ENCODE measurements at regions not wholly inside any gene's neighbourhood (a gene's known extent, or its start where the extent isn't known, plus 50 kb on each side); places are given as distances from the start of the nearest gene placed in this dataset.
"Not testable (repeated sequence)": the region's sequence is repeated elsewhere in the genome, so short reads cannot be mapped to it uniquely, and the experiment has no call there.

- not testable (repeated sequence) for DNase-seq (ENCODE audit: extremely low spot score, insufficient read length, low read depth); FAIRE-seq
These were observed 169.1 kb upstream of the RBBP8 start for GRCh38 chr18:22764005-22764404.

- DNase-seq (ENCODE audit: extremely low spot score, insufficient read length, low read depth) = no peak
- FAIRE-seq = no peak
These were observed 167.2 kb upstream of the RBBP8 start for GRCh38 chr18:22765896-22766295.

DNA sequence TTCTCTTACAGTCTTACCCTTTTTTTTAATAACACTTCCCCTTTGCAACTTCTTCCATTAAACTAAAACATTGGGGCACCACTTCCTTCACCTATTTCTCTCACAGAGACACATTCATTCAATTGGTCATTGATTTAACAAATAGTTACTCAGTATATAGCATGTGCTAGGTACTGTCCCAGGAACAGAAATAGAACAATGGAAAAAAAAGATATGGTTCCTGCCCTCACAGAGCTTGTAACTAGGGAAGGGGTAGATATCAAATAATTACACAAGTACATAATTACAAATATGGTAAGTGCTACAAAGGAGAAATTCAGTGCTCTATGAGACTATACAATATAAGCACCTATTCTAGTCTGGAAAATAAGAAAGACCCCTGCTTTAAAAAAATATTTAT lies 165.5 kb upstream of the RBBP8 start:
- no peak for FAIRE-seq
- DNase-seq (ENCODE audit: extremely low spot score, insufficient read length, low read depth) = no peak

DNA sequence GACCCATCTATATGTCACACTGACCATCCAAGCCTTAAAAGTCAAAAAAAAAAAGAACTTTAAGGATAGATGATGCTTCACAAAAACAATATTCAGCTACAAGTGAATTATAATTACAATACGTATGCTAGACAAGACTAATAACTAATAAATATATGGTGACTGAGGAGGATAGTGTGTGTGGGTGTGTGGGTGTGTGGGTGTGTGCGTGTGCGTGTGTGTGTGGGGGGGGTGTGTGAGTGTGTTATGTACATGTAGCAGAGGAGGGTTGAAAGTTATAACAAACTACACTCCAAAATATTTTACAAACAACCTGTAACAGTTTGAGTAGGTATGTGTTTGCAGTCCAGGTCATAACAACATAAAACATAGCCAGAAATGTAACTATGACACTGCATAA lies 159.2 kb upstream of the RBBP8 start:
- FAIRE-seq (no peak), DNase-seq (ENCODE audit: extremely low spot score, insufficient read length, low read depth) (no peak)

- DNase-seq (ENCODE audit: extremely low spot score, insufficient read length, low read depth) (no peak), FAIRE-seq (no peak)
These were observed 154.1 kb upstream of the RBBP8 start for GRCh38 chr18:22778996-22779395.

DNA sequence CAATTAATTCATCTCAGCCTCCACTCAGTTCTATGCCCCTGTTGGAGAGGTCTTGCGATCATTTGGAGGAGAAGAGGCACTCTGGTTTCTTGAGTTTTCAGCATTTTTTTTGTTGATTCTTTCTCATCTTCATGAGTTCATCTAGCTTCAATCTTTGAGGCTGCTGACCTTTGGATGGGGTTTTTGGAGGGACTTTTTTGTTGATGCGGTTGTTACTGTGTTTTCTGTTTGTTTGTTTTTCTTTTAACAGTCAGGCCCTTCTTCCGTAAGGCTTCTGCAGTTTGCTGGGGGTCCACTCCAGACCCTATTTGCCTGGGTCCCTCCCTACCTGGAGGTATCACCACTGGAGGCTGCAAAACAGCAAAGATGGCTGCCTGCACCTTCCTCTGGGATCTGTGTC lies 149.9 kb upstream of the RBBP8 start:
- DNase-seq (ENCODE audit: extremely low spot score, insufficient read length, low read depth) (no peak), FAIRE-seq (no peak)

DNA sequence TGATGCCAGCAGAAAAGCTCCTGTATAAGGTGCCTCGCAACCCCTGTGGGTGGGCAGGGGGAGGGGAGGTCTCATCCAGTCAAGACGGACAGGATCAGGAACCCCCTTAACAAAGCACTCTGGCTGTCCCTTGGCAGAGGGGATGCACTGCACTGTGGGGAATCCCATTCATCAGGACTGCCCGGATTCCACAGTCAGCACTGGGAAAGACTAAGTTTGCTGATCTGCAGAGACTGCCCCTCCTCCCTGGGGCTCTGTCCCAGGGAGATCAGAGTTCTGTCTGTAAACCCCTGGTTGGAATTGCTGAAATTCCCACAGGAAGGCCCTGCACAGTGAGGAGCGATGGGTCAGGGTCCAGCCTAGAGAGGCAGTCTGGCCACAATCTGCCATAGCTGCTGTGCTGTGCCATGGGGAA lies 149.5 kb upstream of the RBBP8 start:
- no peak for DNase-seq (ENCODE audit: extremely low spot score, insufficient read length, low read depth)
- FAIRE-seq = no peak

- DNase-seq (ENCODE audit: extremely low spot score, insufficient read length, low read depth) = no peak
- FAIRE-seq = no peak
These were observed 144.1 kb upstream of the RBBP8 start for GRCh38 chr18:22789052-22789451.

- DNase-seq (ENCODE audit: extremely low spot score, insufficient read length, low read depth) = no peak
- no peak for FAIRE-seq
These were observed 143.5 kb upstream of the RBBP8 start for GRCh38 chr18:22789600-22789999.

GRCh38 chr18:22790545-22791309 lies 142.4 kb upstream of the RBBP8 start:
- FAIRE-seq = no peak

DNA sequence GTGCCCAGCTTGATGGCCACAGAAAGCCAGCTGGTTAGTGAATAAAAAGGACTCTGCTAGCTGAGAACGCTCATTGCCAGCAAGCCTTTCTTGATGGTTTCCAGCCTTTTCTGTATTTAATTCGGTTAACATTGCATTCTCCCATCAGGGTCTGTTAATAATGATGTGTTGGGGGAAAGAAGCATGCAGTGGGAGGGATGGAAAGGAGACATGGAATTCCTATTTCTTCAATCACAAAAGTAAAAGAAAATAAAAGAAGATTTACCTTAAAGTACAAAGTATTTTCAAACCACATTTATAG lies 141.9 kb upstream of the RBBP8 start:
- no peak for DNase-seq (ENCODE audit: extremely low spot score, insufficient read length, low read depth)
- FAIRE-seq = no peak

More at GRCh38 chr18:22790545-22791309, 142.4 kb upstream of the RBBP8 start:
- no peak for DNase-seq (ENCODE audit: extremely low spot score, insufficient read length, low read depth)

- FAIRE-seq (no peak), DNase-seq (ENCODE audit: extremely low spot score, insufficient read length, low read depth) (no peak)
These were observed 137.0 kb upstream of the RBBP8 start for GRCh38 chr18:22796113-22796512.

DNA sequence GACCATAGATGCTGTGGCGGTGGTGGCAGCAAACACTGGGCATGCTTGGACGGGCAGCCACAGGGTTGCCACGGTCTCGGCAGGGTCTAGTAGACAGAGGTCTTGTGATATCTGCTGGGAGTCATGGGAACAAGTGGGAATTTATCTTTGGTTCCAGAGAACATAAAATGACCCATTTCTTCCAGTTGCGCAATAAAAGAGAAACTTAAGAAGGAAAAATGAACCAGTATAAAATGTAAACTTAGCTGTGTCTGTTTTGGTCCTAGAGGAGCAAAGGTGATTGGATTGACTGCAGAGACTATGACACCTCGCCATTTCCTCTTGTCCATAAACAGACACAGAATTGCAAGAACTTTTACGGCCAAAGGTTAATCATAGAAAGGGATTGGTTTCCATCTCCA lies 132.6 kb upstream of the RBBP8 start:
- FAIRE-seq = no peak
- no peak for DNase-seq (ENCODE audit: extremely low spot score, insufficient read length, low read depth)

- FAIRE-seq (peak; percentile 72), DNase-seq (ENCODE audit: extremely low spot score, insufficient read length, low read depth) (no peak)
These were observed 119.3 kb upstream of the RBBP8 start for GRCh38 chr18:22813648-22814328.

DNA sequence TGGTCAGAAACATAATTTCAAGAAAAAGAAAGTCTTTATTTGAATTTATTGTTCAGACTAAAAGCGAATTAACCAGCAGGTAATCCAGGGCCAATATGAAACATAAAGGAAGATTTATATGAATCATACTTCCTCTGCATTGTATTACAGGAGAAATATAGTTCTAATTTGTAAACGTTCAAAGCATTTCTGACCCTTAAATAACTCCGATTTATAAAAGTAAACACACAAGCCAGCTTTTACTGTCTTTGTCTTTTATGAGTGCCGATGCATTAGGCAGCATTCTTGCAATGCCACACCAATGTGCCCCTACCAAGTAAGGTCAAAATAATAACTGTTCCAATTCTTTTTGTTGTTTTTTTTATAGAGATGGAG lies 118.8 kb upstream of the RBBP8 start:
- no peak for FAIRE-seq

GRCh38 chr18:22816266-22817176 lies 116.6 kb upstream of the RBBP8 start:
- FAIRE-seq (no peak), DNase-seq (ENCODE audit: extremely low spot score, insufficient read length, low read depth) (no peak)

More for the DNA sequence above, 118.8 kb upstream of the RBBP8 start:
- no peak for DNase-seq (ENCODE audit: extremely low spot score, insufficient read length, low read depth)

- FAIRE-seq = no peak
- DNase-seq (ENCODE audit: extremely low spot score, insufficient read length, low read depth) = no peak
These were observed 115.3 kb upstream of the RBBP8 start for GRCh38 chr18:22817844-22818243.

DNA sequence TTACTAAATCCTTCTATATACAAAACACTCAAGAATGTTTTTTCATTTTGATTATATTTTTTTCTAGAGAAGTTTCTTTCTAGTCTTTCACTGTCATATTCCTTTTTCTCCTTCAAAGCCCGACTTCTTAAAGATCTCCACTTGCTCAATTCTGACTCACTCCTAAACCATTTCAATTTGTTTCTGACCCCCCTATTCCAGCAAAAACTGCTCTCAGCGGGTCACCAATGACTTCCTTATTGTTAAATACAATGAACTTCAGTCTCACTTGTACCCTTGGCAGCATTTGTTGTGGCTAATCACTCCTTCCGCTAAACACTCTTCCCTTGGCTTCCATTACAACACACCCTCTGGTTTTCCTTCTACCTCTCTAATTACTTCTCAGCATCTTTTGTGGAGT lies 111.1 kb upstream of the RBBP8 start:
- FAIRE-seq (no peak), DNase-seq (ENCODE audit: extremely low spot score, insufficient read length, low read depth) (no peak)

GRCh38 chr18:22822841-22823508 lies 110.2 kb upstream of the RBBP8 start:
- DNase-seq (ENCODE audit: extremely low spot score, insufficient read length, low read depth) (no peak), FAIRE-seq (peak; percentile 74)

GRCh38 chr18:22826726-22827125 lies 106.4 kb upstream of the RBBP8 start:
- FAIRE-seq = no peak
- no peak for DNase-seq (ENCODE audit: extremely low spot score, insufficient read length, low read depth)

All from GM18507 (cell line).